ENCODE measurements at regions not wholly inside any gene's neighbourhood (a gene's known extent, or its start where the extent isn't known, plus 50 kb on each side); places are given as distances from the start of the nearest gene placed in this dataset.

DNA sequence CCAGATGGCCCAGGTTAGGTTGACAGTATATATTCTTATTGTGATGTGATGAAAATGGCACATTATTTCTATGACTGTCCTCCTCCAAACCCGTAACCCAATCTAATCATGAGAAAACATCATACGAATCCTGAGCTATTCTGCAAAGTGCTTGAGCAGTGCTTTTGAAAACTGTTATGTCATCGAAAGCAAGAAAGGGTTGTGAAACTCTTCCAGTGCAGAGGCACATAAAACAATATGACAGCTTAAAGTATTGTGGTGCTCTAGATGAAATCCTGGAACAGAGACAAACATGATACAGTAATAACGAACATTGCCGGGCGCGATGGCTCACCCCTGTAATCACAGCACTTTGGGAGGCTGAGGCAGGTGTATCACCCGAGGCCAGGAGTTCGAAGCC, 1648.0 kb downstream of the STIM2 start:
- TF ChIP-seq, protein P1, sequence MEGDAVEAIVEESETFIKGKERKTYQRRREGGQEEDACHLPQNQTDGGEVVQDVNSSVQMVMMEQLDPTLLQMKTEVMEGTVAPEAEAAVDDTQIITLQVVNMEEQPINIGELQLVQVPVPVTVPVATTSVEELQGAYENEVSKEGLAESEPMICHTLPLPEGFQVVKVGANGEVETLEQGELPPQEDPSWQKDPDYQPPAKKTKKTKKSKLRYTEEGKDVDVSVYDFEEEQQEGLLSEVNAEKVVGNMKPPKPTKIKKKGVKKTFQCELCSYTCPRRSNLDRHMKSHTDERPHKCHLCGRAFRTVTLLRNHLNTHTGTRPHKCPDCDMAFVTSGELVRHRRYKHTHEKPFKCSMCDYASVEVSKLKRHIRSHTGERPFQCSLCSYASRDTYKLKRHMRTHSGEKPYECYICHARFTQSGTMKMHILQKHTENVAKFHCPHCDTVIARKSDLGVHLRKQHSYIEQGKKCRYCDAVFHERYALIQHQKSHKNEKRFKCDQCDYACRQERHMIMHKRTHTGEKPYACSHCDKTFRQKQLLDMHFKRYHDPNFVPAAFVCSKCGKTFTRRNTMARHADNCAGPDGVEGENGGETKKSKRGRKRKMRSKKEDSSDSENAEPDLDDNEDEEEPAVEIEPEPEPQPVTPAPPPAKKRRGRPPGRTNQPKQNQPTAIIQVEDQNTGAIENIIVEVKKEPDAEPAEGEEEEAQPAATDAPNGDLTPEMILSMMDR (IDR thresholded peaks at IDR 0.05; ENCODE audit: low read depth, low read length, poor library complexity, severe bottlenecking): no peak
- no peak for TF ChIP-seq EZH2phosphoT487 (IDR thresholded peaks at IDR 0.05; ENCODE audit: borderline replicate concordance, low read length)

Measured in DOHH2 (cell line).